Mucosa of rectum (tissue), 2 donors: ENCODE measurements at regions not wholly inside any gene's neighbourhood (a gene's known extent, or its start where the extent isn't known, plus 50 kb on each side); places are given as distances from the start of the nearest gene placed in this dataset.

Experiments used
- H3K27ac ChIP-seq, 2 donors: one replicate each; pipeline ENCODE4 v1.7.0; 2013; ENCODE audit warnings: inconsistent platforms in 2 of 2, low read depth in 2 of 2, low read length in 2 of 2
- H3K27me3 ChIP-seq, 2 donors: one replicate each; pipeline ENCODE4 v1.7.0; 2013; ENCODE audit warnings: low read length in 2 of 2; ENCODE audit not compliant: control insufficient read depth in 2 of 2, insufficient read depth in 2 of 2
- H3K36me3 ChIP-seq, 2 donors: one replicate each; pipeline ENCODE4 v1.7.0; 2013; ENCODE audit warnings: low read length in 2 of 2; ENCODE audit not compliant: control insufficient read depth in 2 of 2, insufficient read depth in 2 of 2
- H3K4me1 ChIP-seq, 2 donors: one replicate each; pipeline ENCODE4 v1.7.0; 2013; ENCODE audit warnings: low read length in 2 of 2, mild to moderate bottlenecking in 1 of 2; ENCODE audit not compliant: control insufficient read depth in 2 of 2, insufficient read depth in 2 of 2
- H3K4me3 ChIP-seq, 2 donors: one replicate each; pipeline ENCODE4 v1.7.0; 2013; ENCODE audit warnings: low read length in 2 of 2
- H3K9ac ChIP-seq, 2 donors: one replicate each; pipeline ENCODE4 v1.7.0; 2013; ENCODE audit warnings: low read length in 2 of 2, low read depth in 1 of 2, mild to moderate bottlenecking in 1 of 2
- H3K9me3 ChIP-seq, 2 donors: one replicate each; pipeline ENCODE4 v1.7.0; 2013; ENCODE audit warnings: low read length in 2 of 2; ENCODE audit not compliant: control insufficient read depth in 2 of 2
- donor health status: healthy.
- donor health status: Normal muscosa, but diverticular disease.

DNA sequence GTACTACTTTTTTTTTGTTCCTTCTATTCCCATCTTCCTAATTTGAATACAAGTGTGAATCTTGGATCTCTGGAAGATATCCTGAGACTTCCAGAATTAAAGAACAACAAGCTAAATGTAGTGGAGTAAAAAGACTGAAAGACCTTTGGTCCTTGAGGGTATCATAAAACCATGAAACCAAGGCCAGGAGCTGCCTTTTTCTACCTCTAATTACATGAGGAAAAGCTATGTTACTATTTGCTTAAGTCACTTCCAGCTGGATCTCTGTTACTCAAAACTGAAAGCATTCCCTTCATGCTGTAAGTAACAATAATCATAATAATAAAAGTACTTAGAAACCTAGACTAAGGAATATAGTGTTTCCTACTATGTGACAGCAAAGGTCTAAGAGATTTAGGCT lies 649.6 kb downstream of the KCTD16 start:
- Histone ChIP-seq H3K27me3 (no peaks in the 10 kb centered on the region), H3K27ac (no peak overlapping the region)

DNA sequence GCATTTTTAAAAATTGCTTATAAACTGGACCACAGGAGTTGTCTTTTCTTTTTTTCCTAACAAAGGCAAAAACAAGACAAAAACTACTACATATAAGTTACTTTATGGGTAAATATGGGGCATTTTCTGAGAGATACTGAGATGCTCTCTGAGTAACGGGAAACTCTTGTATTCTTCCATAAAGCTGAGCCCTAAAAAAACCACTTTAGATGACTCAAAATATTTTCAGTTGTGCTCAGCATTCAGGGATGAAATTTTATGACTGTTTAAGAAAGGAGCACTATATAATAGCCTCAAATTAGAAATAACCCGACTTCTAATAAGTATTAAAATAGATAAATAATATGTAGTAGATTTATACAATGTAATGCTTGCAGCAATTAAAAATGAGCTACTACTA lies 644.5 kb downstream of the KCTD16 start:
- Histone ChIP-seq H3K9ac (no peak overlapping the region), H3K27me3 (no peaks in the 10 kb centered on the region), H3K9me3 (no peaks in the 10 kb centered on the region), H3K27ac (no peak overlapping the region), H3K4me3 (no peak overlapping the region), H3K4me1 (no peaks in the 10 kb centered on the region), H3K36me3 (no peaks in the 10 kb centered on the region)

More for the DNA sequence above, 649.6 kb downstream of the KCTD16 start:
- no peaks in the 10 kb centered on the region for H3K36me3 ChIP-seq
- H3K9ac ChIP-seq = no peak overlapping the region
- H3K4me3 ChIP-seq = no peak overlapping the region
- H3K4me1 ChIP-seq = peaks cover 3 to 7% of the 10 kb centered on the region in 2 donors
- no peaks in the 10 kb centered on the region for H3K9me3 ChIP-seq

DNA sequence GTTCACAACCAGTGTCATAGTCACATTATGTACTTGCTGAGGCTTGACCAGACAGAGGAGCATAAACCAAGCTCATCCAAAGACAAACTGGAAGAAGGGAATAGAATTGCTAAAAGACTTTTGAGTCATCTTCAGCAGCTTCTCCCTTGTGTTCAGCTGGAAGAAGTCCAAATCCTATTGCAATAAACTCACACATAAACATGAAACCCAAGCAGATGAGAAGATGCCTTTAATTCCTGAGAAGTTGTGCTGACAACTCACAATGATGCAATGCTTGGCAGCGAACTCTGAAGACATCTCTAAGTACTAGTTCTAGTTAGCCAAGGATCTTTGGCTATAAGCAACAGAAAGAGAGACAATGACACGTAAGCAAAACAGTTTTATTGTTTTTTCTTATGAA lies 642.1 kb downstream of the KCTD16 start:
- no peaks in the 10 kb centered on the region for H3K4me1 ChIP-seq
- no peak overlapping the region for H3K4me3 ChIP-seq
- H3K27me3 ChIP-seq = no peaks in the 10 kb centered on the region
- no peak overlapping the region for H3K27ac ChIP-seq
- no peak overlapping the region for H3K9ac ChIP-seq
- no peaks in the 10 kb centered on the region for H3K9me3 ChIP-seq
- H3K36me3 ChIP-seq = no peaks in the 10 kb centered on the region

DNA sequence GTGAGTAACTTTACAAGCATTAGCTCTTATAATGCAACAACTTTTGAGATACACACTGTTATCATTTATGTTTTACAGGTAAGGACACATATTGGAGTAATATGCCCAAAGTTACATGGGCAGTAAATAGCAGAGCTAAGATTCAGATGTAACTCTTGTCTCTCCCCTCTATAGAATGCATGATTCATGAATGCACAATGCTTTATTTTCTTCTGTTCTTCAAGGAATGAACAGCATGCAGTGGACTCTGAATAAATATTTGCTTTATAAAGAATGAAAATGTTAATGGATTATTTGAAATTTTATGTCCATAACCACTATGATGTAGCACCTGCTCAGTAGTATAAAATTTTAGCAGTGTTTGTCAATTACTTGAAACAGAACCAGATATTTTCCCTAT lies 629.5 kb downstream of the KCTD16 start:
- Histone ChIP-seq H3K27me3 (no peaks in the 10 kb centered on the region), H3K36me3 (no peaks in the 10 kb centered on the region), H3K27ac (no peak overlapping the region), H3K9me3 (no peaks in the 10 kb centered on the region), H3K9ac (no peak overlapping the region), H3K4me1 (no peaks in the 10 kb centered on the region), H3K4me3 (no peak overlapping the region)

DNA sequence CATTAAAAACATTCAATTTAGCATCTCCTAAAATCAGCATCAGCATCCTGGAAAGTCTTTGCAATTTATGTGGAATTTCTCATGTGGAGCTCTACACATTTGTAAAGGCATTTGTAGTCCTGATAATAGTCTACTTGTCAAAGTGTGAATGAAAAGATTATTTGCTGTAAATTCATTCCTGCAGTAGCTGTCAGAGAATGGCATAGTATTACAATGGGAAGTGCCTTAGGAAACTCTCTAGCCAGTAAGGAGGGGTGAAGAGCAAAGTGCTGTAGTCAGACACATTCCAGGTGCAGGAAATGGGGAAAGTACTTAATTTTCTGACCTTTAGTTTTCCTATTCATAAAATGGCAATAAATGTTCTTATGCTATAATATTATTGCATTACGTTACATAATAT lies 627.9 kb downstream of the KCTD16 start:
- Histone ChIP-seq H3K9ac (no peak overlapping the region), H3K27me3 (no peaks in the 10 kb centered on the region), H3K27ac (no peak overlapping the region), H3K4me1 (no peaks in the 10 kb centered on the region), H3K9me3 (no peaks in the 10 kb centered on the region), H3K36me3 (no peaks in the 10 kb centered on the region), H3K4me3 (no peak overlapping the region)

DNA sequence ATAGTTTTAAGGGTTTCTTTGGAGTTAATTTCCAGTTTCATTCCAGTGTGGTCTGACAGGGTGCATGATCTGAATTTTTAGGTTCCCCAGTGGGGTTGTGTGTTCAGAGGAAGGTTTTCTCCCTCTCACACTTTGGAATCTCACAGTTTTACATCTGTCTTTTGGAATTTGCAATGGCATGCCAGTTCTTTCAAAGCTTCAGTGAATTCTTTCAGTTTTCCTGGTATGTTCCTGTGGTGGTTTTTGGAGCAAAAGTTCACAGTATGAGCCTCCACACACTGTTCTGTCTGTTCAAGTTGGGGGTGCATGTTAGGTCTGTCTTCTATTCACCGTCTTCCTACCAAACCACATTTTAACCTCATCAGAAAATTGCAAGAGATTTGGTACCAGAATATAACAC lies 624.2 kb downstream of the KCTD16 start:
- Histone ChIP-seq H3K9ac (no peak overlapping the region), H3K36me3 (no peaks in the 10 kb centered on the region), H3K4me1 (no peaks in the 10 kb centered on the region), H3K27ac (no peak overlapping the region), H3K9me3 (no peaks in the 10 kb centered on the region), H3K4me3 (no peak overlapping the region), H3K27me3 (no peaks in the 10 kb centered on the region)

DNA sequence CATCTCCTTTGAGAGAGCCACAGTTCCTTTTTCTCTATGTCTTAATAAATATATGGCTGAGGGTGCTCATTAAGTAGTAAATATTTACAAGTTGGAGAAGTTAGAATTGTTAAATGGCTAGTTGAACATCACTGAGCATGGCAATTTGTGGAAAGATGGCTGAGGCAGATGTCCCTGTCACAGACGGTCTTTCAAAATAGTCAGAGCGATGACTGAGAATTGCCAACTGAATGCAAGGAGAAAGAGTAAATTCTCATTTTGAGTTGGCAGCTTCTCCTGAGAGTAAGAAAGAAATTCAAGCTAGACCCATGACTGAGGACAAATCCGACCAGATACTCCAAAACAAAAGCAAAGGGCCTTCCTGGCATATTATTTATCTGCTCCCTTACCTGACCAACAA lies 617.9 kb downstream of the KCTD16 start:
- H3K36me3 ChIP-seq = no peaks in the 10 kb centered on the region
- no peaks in the 10 kb centered on the region for H3K9me3 ChIP-seq
- no peak overlapping the region for H3K27ac ChIP-seq
- no peak overlapping the region for H3K4me3 ChIP-seq
- no peaks in the 10 kb centered on the region for H3K27me3 ChIP-seq
- H3K9ac ChIP-seq = no peak overlapping the region
- no peaks in the 10 kb centered on the region for H3K4me1 ChIP-seq

DNA sequence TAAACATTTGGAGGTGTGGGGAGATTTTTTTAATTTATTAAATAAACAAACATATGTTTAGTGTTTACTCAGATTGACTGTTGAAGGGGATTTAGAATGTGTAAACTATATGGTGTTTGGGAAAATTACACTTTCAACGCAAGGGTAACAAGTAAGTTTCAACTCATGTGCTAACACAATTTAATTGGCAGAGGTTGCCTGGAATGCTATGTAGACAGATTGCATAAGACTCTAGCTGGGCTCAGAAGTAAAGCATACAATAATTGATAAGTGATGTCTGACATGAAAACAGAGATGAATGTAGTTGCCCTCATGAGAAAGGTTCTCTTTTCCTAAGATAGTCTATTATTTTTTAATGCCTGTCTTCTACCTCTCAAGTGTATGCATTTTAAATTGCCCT lies 617.4 kb downstream of the KCTD16 start:
- Histone ChIP-seq H3K27ac (no peak overlapping the region), H3K4me3 (no peak overlapping the region), H3K27me3 (no peaks in the 10 kb centered on the region), H3K36me3 (no peaks in the 10 kb centered on the region), H3K9me3 (no peaks in the 10 kb centered on the region), H3K9ac (no peak overlapping the region), H3K4me1 (no peaks in the 10 kb centered on the region)

DNA sequence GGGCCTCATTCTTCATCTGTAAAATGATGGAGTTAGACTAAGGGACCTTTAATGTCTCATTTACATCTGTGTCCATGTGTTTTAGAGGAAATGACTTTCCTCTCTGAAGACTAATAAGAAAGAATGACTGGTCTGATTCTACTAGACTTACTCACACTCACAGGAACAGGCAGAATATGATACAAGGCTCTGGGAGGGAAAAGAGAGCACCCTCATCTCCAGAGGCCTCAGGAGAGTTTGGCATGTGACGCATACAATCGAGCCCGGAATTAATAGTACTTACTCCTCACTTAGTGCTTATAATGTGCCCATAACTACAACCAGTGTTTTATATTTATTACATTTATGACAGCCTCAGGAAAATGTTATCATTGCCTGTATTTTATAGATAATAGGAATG lies 608.7 kb downstream of the KCTD16 start:
- Histone ChIP-seq H3K36me3 (no peaks in the 10 kb centered on the region), H3K9me3 (no peaks in the 10 kb centered on the region)

DNA sequence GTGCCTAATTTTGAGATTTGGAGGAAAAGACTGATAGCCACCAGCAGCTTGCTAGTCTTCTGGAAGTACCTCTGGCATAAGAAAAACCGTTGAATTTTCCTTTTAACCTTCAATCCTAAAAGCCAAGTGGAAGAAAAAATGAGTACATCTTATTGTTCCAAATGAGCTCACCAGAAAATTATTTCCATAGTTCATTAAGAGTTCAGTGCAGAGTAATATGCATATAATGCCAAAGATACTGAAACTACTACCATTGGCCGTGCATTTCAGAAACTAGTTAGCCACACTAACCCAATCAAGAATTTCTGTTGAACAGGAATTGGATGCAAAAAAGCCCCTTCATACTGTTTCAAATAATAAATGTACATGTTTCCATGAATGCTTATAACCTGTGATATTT lies 607.9 kb downstream of the KCTD16 start:
- H3K27ac ChIP-seq = no peak overlapping the region
- H3K36me3 ChIP-seq = no peaks in the 10 kb centered on the region
- no peaks in the 10 kb centered on the region for H3K27me3 ChIP-seq
- H3K9ac ChIP-seq = no peak overlapping the region
- H3K4me1 ChIP-seq = no peaks in the 10 kb centered on the region
- H3K9me3 ChIP-seq = no peaks in the 10 kb centered on the region
- no peak overlapping the region for H3K4me3 ChIP-seq

More for the DNA sequence above, 608.7 kb downstream of the KCTD16 start:
- Histone ChIP-seq H3K27me3 (no peaks in the 10 kb centered on the region), H3K9ac (no peak overlapping the region), H3K4me3 (no peak overlapping the region), H3K4me1 (no peaks in the 10 kb centered on the region), H3K27ac (no peak overlapping the region)

DNA sequence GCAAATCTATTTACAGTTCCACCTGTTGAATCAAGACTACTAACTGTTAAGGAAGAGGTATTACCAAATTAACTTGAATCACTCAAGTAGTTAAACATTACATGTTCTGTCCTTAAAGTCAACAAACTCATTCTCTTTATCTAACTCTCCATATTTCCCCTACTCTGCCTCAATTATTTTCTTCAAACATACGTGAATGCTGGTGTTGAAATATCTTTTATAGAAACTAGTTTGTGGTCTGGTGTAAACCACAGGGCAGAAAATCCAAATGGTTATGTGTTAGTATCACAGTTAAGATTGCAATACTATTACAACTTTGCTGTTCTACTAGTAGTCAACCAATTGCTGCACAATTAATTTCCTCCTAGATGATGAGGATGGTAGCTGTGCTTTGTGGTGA lies 603.5 kb downstream of the KCTD16 start:
- Histone ChIP-seq H3K9me3 (no peaks in the 10 kb centered on the region), H3K9ac (no peak overlapping the region), H3K4me3 (no peak overlapping the region), H3K27ac (no peak overlapping the region), H3K4me1 (no peaks in the 10 kb centered on the region), H3K36me3 (no peaks in the 10 kb centered on the region), H3K27me3 (no peaks in the 10 kb centered on the region)
